Parathyroid adenoma (tissue), 2 donors: ENCODE measurements at regions not wholly inside any gene's neighbourhood (a gene's known extent, or its start where the extent isn't known, plus 50 kb on each side); places are given as distances from the start of the nearest gene placed in this dataset.

Experiments
- H2AFZ ChIP-seq: fragments of 300-600 bp; sonication (generic); one replicate; pipeline ENCODE4 v1.7.0; 2017; ENCODE audit warnings: antibody characterized with exemption, mild to moderate bottlenecking
- H3K27ac ChIP-seq: fragments of 300-600 bp; sonication (generic); one replicate; pipeline ENCODE4 v1.7.0; 2017
- H3K27me3 ChIP-seq: fragments of 300-600 bp; sonication (generic); one replicate; pipeline ENCODE4 v1.7.0; 2017; ENCODE audit warnings: low read length; ENCODE audit not compliant: control insufficient read depth, insufficient read depth
- H3K36me3 ChIP-seq: fragments of 300-600 bp; sonication (generic); one replicate; pipeline ENCODE4 v1.7.0; 2017; ENCODE audit warnings: low read length; ENCODE audit not compliant: control insufficient read depth, insufficient read depth
- H3K4me1 ChIP-seq: fragments of 300-600 bp; sonication (generic); one replicate; pipeline ENCODE4 v1.7.0; 2017; ENCODE audit warnings: control low read depth
- H3K4me2 ChIP-seq: fragments of 300-600 bp; sonication (generic); one replicate; pipeline ENCODE4 v1.7.0; 2017; ENCODE audit warnings: low read length
- H3K4me3 ChIP-seq: fragments of 300-600 bp; sonication (generic); one replicate; pipeline ENCODE4 v1.7.0; 2017; ENCODE audit warnings: low read depth, low read length
- H3K79me2 ChIP-seq: fragments of 300-600 bp; sonication (generic); one replicate; pipeline ENCODE4 v1.7.0; 2017; ENCODE audit warnings: control low read depth
- H3K9ac ChIP-seq: fragments of 300-600 bp; sonication (generic); one replicate; pipeline ENCODE4 v1.7.0; 2017; ENCODE audit warnings: mild to moderate bottlenecking
- H3K9me3 ChIP-seq: fragments of 300-600 bp; sonication (generic); one replicate; pipeline ENCODE4 v1.7.0; 2017; ENCODE audit warnings: low read length; ENCODE audit not compliant: control insufficient read depth
- TF ChIP-seq, protein P1 (sequence below): fragments of 300-600 bp; sonication (generic); IDR thresholded peaks from one replicate; pipeline ENCODE4 v1.7.0; 2017; ENCODE audit warnings: antibody characterized with exemption, mild to moderate bottlenecking
- donor health status: primary hyperparathyroidism.

DNA sequence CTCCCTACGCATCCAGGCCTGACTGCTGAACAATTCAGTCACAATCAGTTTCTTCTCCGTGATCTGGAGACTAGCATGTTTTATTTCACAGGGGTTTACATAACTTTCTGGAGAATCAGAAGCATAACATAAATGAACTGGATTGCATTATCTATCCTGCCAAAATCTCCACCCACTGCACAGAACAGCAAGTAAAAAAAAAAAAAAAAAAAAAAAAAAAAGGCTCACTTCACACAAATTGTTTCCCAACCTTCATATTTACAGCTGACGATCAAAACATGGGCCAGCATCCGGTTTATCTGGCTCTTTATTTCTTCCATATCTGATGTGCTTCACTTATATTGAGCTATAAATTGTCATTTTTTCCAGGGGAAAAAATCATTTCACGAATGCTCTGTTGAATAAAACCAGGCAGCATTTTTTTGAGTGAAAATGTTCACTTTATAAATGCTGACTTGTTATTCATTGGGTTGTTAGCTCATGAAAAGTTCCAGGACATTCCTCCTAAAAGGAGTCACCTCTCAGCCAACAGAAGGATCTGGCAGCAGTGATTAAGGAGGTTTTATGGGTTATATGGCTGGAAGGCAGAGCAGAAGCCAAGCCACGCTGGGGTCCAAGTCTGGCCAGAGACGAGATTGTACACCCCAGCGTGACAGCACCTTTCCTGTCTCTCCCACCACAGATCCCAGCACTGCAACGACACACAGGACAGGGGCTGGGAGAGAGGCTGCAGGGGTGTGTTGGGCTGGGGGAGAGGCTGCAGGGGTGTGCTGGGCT lies 51.2 kb upstream of the GLI2 start:
- Histone ChIP-seq H3K4me3 (no peak overlapping the region), H3K36me3 (no peaks in the 10 kb centered on the region), H3K9me3 (no peaks in the 10 kb centered on the region), H3K27me3 (no peaks in the 10 kb centered on the region), H3K4me1 (no peaks in the 10 kb centered on the region), H3K27ac (no peak overlapping the region), H3K79me2 (no peaks in the 10 kb centered on the region), H3K4me2 (no peak overlapping the region), H2AFZ (no peak overlapping the region), H3K9ac (no peak overlapping the region)
- TF ChIP-seq, protein P1, sequence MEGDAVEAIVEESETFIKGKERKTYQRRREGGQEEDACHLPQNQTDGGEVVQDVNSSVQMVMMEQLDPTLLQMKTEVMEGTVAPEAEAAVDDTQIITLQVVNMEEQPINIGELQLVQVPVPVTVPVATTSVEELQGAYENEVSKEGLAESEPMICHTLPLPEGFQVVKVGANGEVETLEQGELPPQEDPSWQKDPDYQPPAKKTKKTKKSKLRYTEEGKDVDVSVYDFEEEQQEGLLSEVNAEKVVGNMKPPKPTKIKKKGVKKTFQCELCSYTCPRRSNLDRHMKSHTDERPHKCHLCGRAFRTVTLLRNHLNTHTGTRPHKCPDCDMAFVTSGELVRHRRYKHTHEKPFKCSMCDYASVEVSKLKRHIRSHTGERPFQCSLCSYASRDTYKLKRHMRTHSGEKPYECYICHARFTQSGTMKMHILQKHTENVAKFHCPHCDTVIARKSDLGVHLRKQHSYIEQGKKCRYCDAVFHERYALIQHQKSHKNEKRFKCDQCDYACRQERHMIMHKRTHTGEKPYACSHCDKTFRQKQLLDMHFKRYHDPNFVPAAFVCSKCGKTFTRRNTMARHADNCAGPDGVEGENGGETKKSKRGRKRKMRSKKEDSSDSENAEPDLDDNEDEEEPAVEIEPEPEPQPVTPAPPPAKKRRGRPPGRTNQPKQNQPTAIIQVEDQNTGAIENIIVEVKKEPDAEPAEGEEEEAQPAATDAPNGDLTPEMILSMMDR = no peak

DNA sequence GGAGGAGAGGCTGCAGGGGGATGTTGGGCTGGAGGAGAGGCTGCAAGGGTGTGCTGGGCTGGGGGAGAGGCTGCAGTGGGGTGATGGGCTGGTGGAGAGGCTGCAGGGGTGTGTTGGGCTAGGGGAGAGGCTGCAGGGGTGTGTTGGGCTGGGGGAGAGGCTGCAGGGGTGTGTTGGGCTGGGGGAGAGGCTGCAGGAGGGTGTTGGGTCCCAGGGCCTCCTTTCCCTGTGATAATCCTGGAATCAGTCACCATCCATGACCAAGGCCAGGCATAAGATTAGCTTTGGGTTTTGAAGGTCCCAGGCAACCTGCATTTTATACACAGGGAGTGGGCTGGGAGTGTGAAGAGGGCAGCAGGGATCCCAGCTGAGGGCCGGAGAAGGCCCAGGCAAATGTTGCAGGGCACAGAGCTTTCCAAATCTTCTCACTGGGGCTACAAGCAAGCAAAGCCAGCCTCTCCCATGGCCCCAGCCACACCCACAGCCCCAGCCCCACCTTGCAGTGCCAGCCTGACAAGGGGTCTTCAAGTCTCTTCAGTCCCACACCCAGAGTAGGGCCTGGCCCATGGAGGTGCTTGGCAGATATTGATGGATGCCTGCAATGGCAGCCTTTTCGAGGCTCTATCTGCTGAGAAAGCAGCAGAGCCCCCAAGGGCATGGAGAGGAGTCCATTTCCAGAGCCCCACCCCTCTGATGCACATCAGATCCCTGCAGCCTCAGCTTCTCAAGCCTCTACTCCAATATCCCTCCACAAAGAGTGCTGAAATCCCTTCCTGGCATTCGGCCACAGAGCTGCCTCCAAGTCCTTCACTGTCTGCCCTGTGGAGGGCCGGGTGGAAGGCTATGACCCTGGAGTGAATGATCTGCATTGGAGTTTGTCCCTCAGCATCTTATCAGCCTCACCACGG lies 50.3 kb upstream of the GLI2 start:
- H3K9ac ChIP-seq = no peak overlapping the region
- TF ChIP-seq, protein P1 = no peak
- H3K36me3 ChIP-seq = no peaks in the 10 kb centered on the region
- H3K9me3 ChIP-seq = no peaks in the 10 kb centered on the region
- H3K27ac ChIP-seq = no peak overlapping the region
- H2AFZ ChIP-seq = no peak overlapping the region
- H3K79me2 ChIP-seq = no peaks in the 10 kb centered on the region
- H3K4me3 ChIP-seq = no peak overlapping the region
- no peak overlapping the region for H3K4me2 ChIP-seq
- no peaks in the 10 kb centered on the region for H3K27me3 ChIP-seq
- H3K4me1 ChIP-seq = no peaks in the 10 kb centered on the region
